HepG2 (cell line): ENCODE measurements at regions not wholly inside any gene's neighbourhood (a gene's known extent, or its start where the extent isn't known, plus 50 kb on each side); places are given as distances from the start of the nearest gene placed in this dataset.
A peak's percentile ranks its signal among the peaks of the same experiment; 100 is the strongest.

Experiments used
- ARNTL ChIP-seq: sonication (generic); formaldehyde crosslinking; IDR thresholded peaks from 2 replicates; pipeline ENCODE4 v1.4.0; 2020; ENCODE audit warnings: mild to moderate bottlenecking, missing genetic modification reagents
- BHLHE40 ChIP-seq: IDR thresholded peaks from 2 replicates; pipeline ENCODE4 v1.6.1; 2011; ENCODE audit warnings: low read length, improper control_type of control experiment
- CHCHD3 ChIP-seq: sonication (generic); formaldehyde crosslinking; IDR thresholded peaks from 2 replicates; pipeline ENCODE4 v1.8.0; 2022; ENCODE audit warnings: mild to moderate bottlenecking, missing genetic modification reagents, moderate library complexity
- EEA1 ChIP-seq: sonication (generic); formaldehyde crosslinking; IDR thresholded peaks from 2 replicates; pipeline ENCODE4 v1.5.1; 2020; ENCODE audit warnings: mild to moderate bottlenecking, missing genetic modification reagents, borderline replicate concordance
- ONECUT2 ChIP-seq: sonication (generic); formaldehyde crosslinking; IDR thresholded peaks from 2 replicates; pipeline ENCODE4 v1.4.0; 2020; ENCODE audit warnings: missing genetic modification reagents
- ZBTB25 ChIP-seq: IDR thresholded peaks from 2 replicates; pipeline ENCODE4 v1.6.1; 2018; ENCODE audit warnings: missing genetic modification reagents
- ZNF318 ChIP-seq: sonication (generic); formaldehyde crosslinking; IDR thresholded peaks from 2 replicates; pipeline ENCODE4 v1.4.0; 2020; ENCODE audit warnings: mild to moderate bottlenecking, missing genetic modification reagents
- ZNF646 ChIP-seq: sonication (generic); formaldehyde crosslinking; IDR thresholded peaks from 2 replicates; pipeline ENCODE4 v1.9.0; 2021; ENCODE audit warnings: mild to moderate bottlenecking, missing genetic modification reagents
- ZNF687 ChIP-seq: sonication (generic); formaldehyde crosslinking; IDR thresholded peaks from 2 replicates; pipeline ENCODE4 v1.5.1; 2020; ENCODE audit warnings: mild to moderate bottlenecking, missing genetic modification reagents, moderate library complexity

- TF ChIP-seq ZNF687 (CRISPR knock-in tag), result no peak
- TF ChIP-seq ZNF646 (CRISPR knock-in tag), result no peak
- no peak for TF ChIP-seq EEA1 (CRISPR knock-in tag)
- TF ChIP-seq ZNF318 (CRISPR knock-in tag), result no peak
- no peak for TF ChIP-seq BHLHE40
- no peak for TF ChIP-seq ZBTB25 (CRISPR knock-in tag)
- TF ChIP-seq CHCHD3 (CRISPR knock-in tag), result 0 out of 2 replicates have a peak, but pooled peaks have one; percentile 16
- no peak for TF ChIP-seq ARNTL (CRISPR knock-in tag)
- no peak for TF ChIP-seq ONECUT2 (CRISPR knock-in tag)
Measured at GRCh38 chr2:106285237-106285829, 91.2 kb upstream of the UXS1 start (continued).
